ENCODE measurements at regions not wholly inside any gene's neighbourhood (a gene's known extent, or its start where the extent isn't known, plus 50 kb on each side); places are given as distances from the start of the nearest gene placed in this dataset.

DNA sequence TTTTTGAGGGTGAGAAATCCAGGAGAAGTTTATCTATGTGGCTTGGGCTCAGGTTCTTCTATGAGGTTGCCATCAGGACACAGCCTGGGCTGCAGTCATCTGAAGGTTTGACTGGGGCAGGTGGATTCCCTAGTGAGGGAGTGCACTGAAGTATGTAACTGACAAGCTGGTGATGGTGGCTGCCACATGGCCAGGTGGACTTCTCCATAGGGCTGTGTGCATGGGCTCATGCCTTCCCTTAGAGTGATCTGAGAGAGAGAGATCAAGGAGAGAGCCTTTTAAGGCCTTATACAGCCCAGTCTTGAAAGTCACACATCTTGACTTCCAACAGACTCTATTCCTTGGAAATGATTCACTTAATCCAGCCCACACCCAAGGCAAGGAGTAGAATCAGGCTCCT, 266.6 kb upstream of the PITRM1 start:
- no peak for TF ChIP-seq EP300 (IDR thresholded peaks at IDR 0.05)
- TF ChIP-seq CTCF (IDR thresholded peaks at IDR 0.05), result no peak
